GM23338 (cell line): ENCODE measurements at regions not wholly inside any gene's neighbourhood (a gene's known extent, or its start where the extent isn't known, plus 50 kb on each side); places are given as distances from the start of the nearest gene placed in this dataset.

Experiments
- ATAC-seq: fragments of 200-7000 bp; cut with Tn5 transposase; 3 replicates; pipeline ENCODE4 v1.9.1; 2020
- DNase-seq: peaks from one replicate; pipeline ENCODE4 v3.0.0-alpha.2; 2015; ENCODE audit warnings: low spot score
- H2AFZ ChIP-seq: fragments of 200-600 bp; sonication (generic); 2 replicates; pipeline ENCODE4 v1.8.0; 2016; ENCODE audit warnings: antibody characterized with exemption, mild to moderate bottlenecking, moderate library complexity
- H3F3A ChIP-seq: fragments of 200-600 bp; sonication (generic); replicated peaks from 2 replicates; pipeline ENCODE4 v1.8.0; 2017; ENCODE audit warnings: antibody characterized with exemption, mixed run types, low read depth
- H3K27ac ChIP-seq: fragments of 200-600 bp; sonication (generic); 2 replicates; pipeline ENCODE4 v1.6.1; 2016; ENCODE audit warnings: low read depth
- H3K27me3 ChIP-seq: fragments of 200-600 bp; sonication (generic); 2 replicates; pipeline ENCODE4 v1.8.0; 2016; ENCODE audit warnings: mild to moderate bottlenecking, mixed run types, moderate library complexity; ENCODE audit not compliant: insufficient read depth
- H3K36me3 ChIP-seq: fragments of 200-600 bp; sonication (generic); 2 replicates; pipeline ENCODE4 v1.8.0; 2016; ENCODE audit warnings: mild to moderate bottlenecking; ENCODE audit not compliant: insufficient read depth
- H3K4me1 ChIP-seq: fragments of 200-600 bp; sonication (generic); 2 replicates; pipeline ENCODE4 v1.8.0; 2016; ENCODE audit warnings: mild to moderate bottlenecking, moderate library complexity; ENCODE audit not compliant: insufficient read depth
- H3K4me2 ChIP-seq: fragments of 200-600 bp; sonication (generic); 2 replicates; pipeline ENCODE4 v1.7.1; 2017; ENCODE audit warnings: mixed run types
- H3K4me3 ChIP-seq: fragments of 200-600 bp; sonication (generic); 2 replicates; pipeline ENCODE4 v1.6.1; 2016; ENCODE audit warnings: mixed run types
- H3K79me2 ChIP-seq: fragments of 200-600 bp; sonication (generic); replicated peaks from 2 replicates; pipeline ENCODE4 v1.8.0; 2017; ENCODE audit warnings: mild to moderate bottlenecking; ENCODE audit not compliant: insufficient read depth
- H3K9me2 ChIP-seq: fragments of 200-600 bp; sonication (generic); 2 replicates; pipeline ENCODE4 v1.8.0; 2017; ENCODE audit not compliant: insufficient read depth
- H4K20me1 ChIP-seq: fragments of 200-600 bp; sonication (generic); replicated peaks from 2 replicates; pipeline ENCODE4 v1.8.0; 2017; ENCODE audit warnings: mild to moderate bottlenecking; ENCODE audit not compliant: insufficient read depth
- H3K27ac Mint-ChIP-seq: 2 replicates; pipeline ENCODE4 v1.8.0; 2020; ENCODE audit warnings: inconsistent platforms, mild to moderate bottlenecking, moderate library complexity, mixed read lengths
- H3K27me3 Mint-ChIP-seq: 3 replicates; pipeline ENCODE4 v1.8.0; 2022; ENCODE audit warnings: low read depth, mild to moderate bottlenecking, moderate library complexity, mixed read lengths, inconsistent platforms; ENCODE audit not compliant: insufficient read depth, poor library complexity
- H3K36me3 Mint-ChIP-seq: 3 replicates; pipeline ENCODE4 v1.8.0; 2021; ENCODE audit warnings: low read depth, mild to moderate bottlenecking, inconsistent platforms, moderate library complexity, mixed read lengths
- H3K4me1 Mint-ChIP-seq: 3 replicates; pipeline ENCODE4 v1.8.0; 2020; ENCODE audit warnings: mild to moderate bottlenecking, inconsistent platforms, mixed read lengths
- H3K4me3 Mint-ChIP-seq: 3 replicates; pipeline ENCODE4 v1.8.0; 2021; ENCODE audit warnings: moderate library complexity, mild to moderate bottlenecking, inconsistent platforms, mixed read lengths
- H3K9me3 Mint-ChIP-seq: 3 replicates; pipeline ENCODE4 v1.8.0; 2020; ENCODE audit warnings: moderate library complexity, mild to moderate bottlenecking, inconsistent platforms, mixed read lengths
- EZH2phosphoT487 ChIP-seq: fragments of 200-600 bp; sonication (generic); IDR thresholded peaks from one replicate; pipeline ENCODE4 v1.8.1; 2018; ENCODE audit warnings: antibody characterized with exemption; ENCODE audit not compliant: unreplicated experiment
- JUNB ChIP-seq: IDR thresholded peaks from one replicate; pipeline ENCODE4 v1.6.1; 2016; ENCODE audit warnings: antibody characterized with exemption; ENCODE audit not compliant: unreplicated experiment
- NANOG ChIP-seq: IDR thresholded peaks from 2 replicates; pipeline ENCODE4 v1.6.1; 2016; ENCODE audit warnings: antibody characterized with exemption, borderline replicate concordance
- POLR2AphosphoS5 ChIP-seq: IDR thresholded peaks from 2 replicates; pipeline ENCODE4 v1.6.1; 2016; ENCODE audit warnings: antibody characterized with exemption, low read depth
- REST ChIP-seq: IDR thresholded peaks from one replicate; pipeline ENCODE4 v1.6.1; 2018; ENCODE audit warnings: antibody characterized with exemption; ENCODE audit not compliant: unreplicated experiment
- STAT1 ChIP-seq: IDR thresholded peaks from one replicate; pipeline ENCODE4 v1.6.1; 2016; ENCODE audit warnings: antibody characterized with exemption; ENCODE audit not compliant: unreplicated experiment
- ZNF114 ChIP-seq: fragments of 250-450 bp; sonication (Bioruptor Pico); IDR thresholded peaks from 2 replicates; pipeline ENCODE4 v1.5.0; 2020; ENCODE audit warnings: mild to moderate bottlenecking, moderate library complexity
- ZNF462 ChIP-seq: fragments of 250-450 bp; sonication (Bioruptor Pico); IDR thresholded peaks from 2 replicates; pipeline ENCODE4 v1.5.0; 2020; ENCODE audit warnings: mild to moderate bottlenecking, moderate library complexity

- ATAC-seq, result no peak
- Histone ChIP-seq H3K4me2 (no peak overlapping the region), H3K36me3 (no peaks in the 10 kb centered on the region), H3F3A (no peaks in the 10 kb centered on the region), H2AFZ (no peak overlapping the region), H3K9me2 (no peaks in the 10 kb centered on the region), H4K20me1 (no peaks in the 10 kb centered on the region), H3K27me3 (no peaks in the 10 kb centered on the region), H3K27ac (no peak overlapping the region), H3K4me3 (no peak overlapping the region), H3K4me1 (peaks cover 9% of the 10 kb centered on the region), H3K79me2 (no peaks in the 10 kb centered on the region)
- H3K36me3 Mint-ChIP-seq, result no peaks in the 10 kb centered on the region
- no peak for TF ChIP-seq ZNF114
- TF ChIP-seq JUNB, result no peak
- TF ChIP-seq NANOG, result no peak
- TF ChIP-seq STAT1, result no peak
- TF ChIP-seq REST, result no peak
- TF ChIP-seq ZNF462 (CRISPR knock-in tag), result no peak
- TF ChIP-seq POLR2AphosphoS5, result no peak
- no peak for TF ChIP-seq EZH2phosphoT487
- peaks cover 26% of the 10 kb centered on the region for H3K4me1 Mint-ChIP-seq
- no peak overlapping the region for H3K27ac Mint-ChIP-seq
- no peak for DNase-seq
- H3K27me3 Mint-ChIP-seq, result peaks cover 22% of the 10 kb centered on the region
- no peak overlapping the region for H3K4me3 Mint-ChIP-seq
- H3K9me3 Mint-ChIP-seq, result peaks cover 3% of the 10 kb centered on the region; the same call in 1 of the 3 replicates
Observed at GRCh38 chr5:174303437-174304045, 258.0 kb downstream of the NSG2 start.
